Activated CD4-positive, alpha-beta memory T cell treated with anti-CD3 and anti-CD28 coated beads, Interleukin-2, amount 10 ng/mL, durations not matched to agents 7 days and 5 days (primary cell): ENCODE measurements at regions not wholly inside any gene's neighbourhood (a gene's known extent, or its start where the extent isn't known, plus 50 kb on each side); places are given as distances from the start of the nearest gene placed in this dataset.
"Not testable (repeated sequence)": the region's sequence is repeated elsewhere in the genome, so short reads cannot be mapped to it uniquely, and the experiment has no call there.

ENCODE experiments used
- CTCF ChIA-PET: fragments of 350-600 bp; sonication (Branson Sonifier 250); formaldehyde crosslinking; loops from one replicate; lab custom pipeline; 2021; ENCODE audit warnings: antibody characterized with exemption, inconsistent platforms; lab: Charles Lee
- POLR2A ChIA-PET: fragments of 350-600 bp; sonication (Branson Sonifier 250); formaldehyde crosslinking; loops from one replicate; lab custom pipeline; 2021; ENCODE audit warnings: antibody characterized with exemption; lab: Charles Lee
- DNase-seq: peaks from one replicate; pipeline ENCODE4 v3.0.0-alpha.2; 2020
- H3K27ac Mint-ChIP-seq: one replicate; pipeline ENCODE4 v1.8.0; 2021; ENCODE audit warnings: mild to moderate bottlenecking, mixed read lengths
- H3K27me3 Mint-ChIP-seq: one replicate; pipeline ENCODE4 v1.8.0; 2021; ENCODE audit warnings: mixed read lengths
- H3K36me3 Mint-ChIP-seq: one replicate; pipeline ENCODE4 v1.8.0; 2021; ENCODE audit warnings: low read depth, mixed read lengths
- H3K4me1 Mint-ChIP-seq: one replicate; pipeline ENCODE4 v1.8.0; 2021; ENCODE audit warnings: mixed read lengths
- H3K4me3 Mint-ChIP-seq: one replicate; pipeline ENCODE4 v1.8.0; 2021; ENCODE audit warnings: mild to moderate bottlenecking, mixed read lengths
- H3K9me3 Mint-ChIP-seq: one replicate; pipeline ENCODE4 v1.8.0; 2021; ENCODE audit warnings: mixed read lengths

- POLR2A ChIA-PET, H3K27me3 Mint-ChIP-seq, H3K9me3 Mint-ChIP-seq, H3K4me3 Mint-ChIP-seq, H3K4me1 Mint-ChIP-seq, H3K27ac Mint-ChIP-seq, CTCF ChIA-PET, DNase-seq, H3K36me3 Mint-ChIP-seq: not testable (repeated sequence)
Measured at GRCh38 chr22:16689358-16689757, 96.7 kb upstream of the CCT8L2 start.

GRCh38 chr22:16681290-16681689 lies 88.7 kb upstream of the CCT8L2 start:
- H3K4me1 Mint-ChIP-seq, POLR2A ChIA-PET: not testable (repeated sequence)
- CTCF ChIA-PET = interaction anchor here (0.7 kb wide), 1 partner anchor 458 kb away, joined by 3 read pairs; no protein-coding TSS in a partner anchor

GRCh38 chr22:16680209-16680899 lies 87.7 kb upstream of the CCT8L2 start:
- H3K27ac Mint-ChIP-seq, POLR2A ChIA-PET, H3K4me3 Mint-ChIP-seq, CTCF ChIA-PET, H3K36me3 Mint-ChIP-seq, DNase-seq, H3K27me3 Mint-ChIP-seq, H3K9me3 Mint-ChIP-seq, H3K4me1 Mint-ChIP-seq: not testable (repeated sequence)

More at GRCh38 chr22:16681290-16681689, 88.7 kb upstream of the CCT8L2 start:
- H3K27ac Mint-ChIP-seq, H3K36me3 Mint-ChIP-seq, H3K27me3 Mint-ChIP-seq, H3K9me3 Mint-ChIP-seq, H3K4me3 Mint-ChIP-seq, DNase-seq: not testable (repeated sequence)

GRCh38 chr22:16679191-16679834 lies 86.7 kb upstream of the CCT8L2 start:
- POLR2A ChIA-PET, H3K27me3 Mint-ChIP-seq, H3K4me1 Mint-ChIP-seq, H3K4me3 Mint-ChIP-seq, H3K36me3 Mint-ChIP-seq, H3K9me3 Mint-ChIP-seq, H3K27ac Mint-ChIP-seq, CTCF ChIA-PET, DNase-seq: not testable (repeated sequence)

- H3K9me3 Mint-ChIP-seq, POLR2A ChIA-PET, CTCF ChIA-PET, H3K27me3 Mint-ChIP-seq, H3K4me1 Mint-ChIP-seq, H3K27ac Mint-ChIP-seq, H3K4me3 Mint-ChIP-seq, H3K36me3 Mint-ChIP-seq, DNase-seq: not testable (repeated sequence)
Measured at GRCh38 chr22:16673433-16673832, 80.8 kb upstream of the CCT8L2 start.

- CTCF ChIA-PET, H3K4me3 Mint-ChIP-seq, POLR2A ChIA-PET: not testable (repeated sequence)
Measured at GRCh38 chr22:16665610-16666009, 73.0 kb upstream of the CCT8L2 start.

GRCh38 chr22:16662330-16662729 lies 69.7 kb upstream of the CCT8L2 start:
- CTCF ChIA-PET = not testable (repeated sequence)

More at GRCh38 chr22:16665610-16666009, 73.0 kb upstream of the CCT8L2 start:
- H3K4me1 Mint-ChIP-seq, H3K36me3 Mint-ChIP-seq, H3K27ac Mint-ChIP-seq, H3K9me3 Mint-ChIP-seq, H3K27me3 Mint-ChIP-seq, DNase-seq: not testable (repeated sequence)

GRCh38 chr22:16660989-16661388 lies 68.4 kb upstream of the CCT8L2 start:
- H3K36me3 Mint-ChIP-seq, H3K27ac Mint-ChIP-seq, H3K27me3 Mint-ChIP-seq, H3K4me3 Mint-ChIP-seq, H3K4me1 Mint-ChIP-seq, POLR2A ChIA-PET, CTCF ChIA-PET, H3K9me3 Mint-ChIP-seq, DNase-seq: not testable (repeated sequence)

More at GRCh38 chr22:16662330-16662729, 69.7 kb upstream of the CCT8L2 start:
- DNase-seq, H3K27ac Mint-ChIP-seq, H3K36me3 Mint-ChIP-seq, H3K27me3 Mint-ChIP-seq, H3K4me3 Mint-ChIP-seq, H3K9me3 Mint-ChIP-seq, H3K4me1 Mint-ChIP-seq, POLR2A ChIA-PET: not testable (repeated sequence)

- CTCF ChIA-PET, H3K36me3 Mint-ChIP-seq, H3K9me3 Mint-ChIP-seq, POLR2A ChIA-PET, H3K27ac Mint-ChIP-seq, H3K4me3 Mint-ChIP-seq, DNase-seq, H3K27me3 Mint-ChIP-seq, H3K4me1 Mint-ChIP-seq: not testable (repeated sequence)
Measured at GRCh38 chr22:16660570-16660969, 68.0 kb upstream of the CCT8L2 start.

- H3K27ac Mint-ChIP-seq, H3K36me3 Mint-ChIP-seq, H3K4me3 Mint-ChIP-seq, POLR2A ChIA-PET, H3K9me3 Mint-ChIP-seq, DNase-seq, H3K27me3 Mint-ChIP-seq, H3K4me1 Mint-ChIP-seq, CTCF ChIA-PET: not testable (repeated sequence)
Measured at GRCh38 chr22:16659273-16659834, 66.7 kb upstream of the CCT8L2 start.

GRCh38 chr22:16658068-16658467 lies 65.5 kb upstream of the CCT8L2 start:
- POLR2A ChIA-PET = no interaction called here
- no peaks in the 10 kb centered on the region for H3K36me3 Mint-ChIP-seq
- no peaks in the 10 kb centered on the region for H3K27me3 Mint-ChIP-seq
- H3K9me3 Mint-ChIP-seq = no peaks in the 10 kb centered on the region
- no peaks in the 10 kb centered on the region for H3K4me1 Mint-ChIP-seq
- no peak overlapping the region for H3K27ac Mint-ChIP-seq
- no peak for DNase-seq
- CTCF ChIA-PET = no interaction called here
- no peak overlapping the region for H3K4me3 Mint-ChIP-seq

GRCh38 chr22:16654882-16655281 lies 62.3 kb upstream of the CCT8L2 start:
- H3K36me3 Mint-ChIP-seq = no peaks in the 10 kb centered on the region
- peaks cover 8% of the 10 kb centered on the region for H3K9me3 Mint-ChIP-seq
- H3K27ac Mint-ChIP-seq = no peak overlapping the region
- DNase-seq = no peak
- H3K27me3 Mint-ChIP-seq = no peaks in the 10 kb centered on the region
- ChIA-PET POLR2A (no interaction called here), CTCF (no interaction called here)
- H3K4me1 Mint-ChIP-seq = no peaks in the 10 kb centered on the region
- H3K4me3 Mint-ChIP-seq = no peak overlapping the region

GRCh38 chr22:16654336-16654735 lies 61.7 kb upstream of the CCT8L2 start:
- H3K36me3 Mint-ChIP-seq, H3K27ac Mint-ChIP-seq, POLR2A ChIA-PET, H3K27me3 Mint-ChIP-seq, H3K4me1 Mint-ChIP-seq, H3K9me3 Mint-ChIP-seq, H3K4me3 Mint-ChIP-seq, DNase-seq, CTCF ChIA-PET: not testable (repeated sequence)

GRCh38 chr22:16653222-16653621 lies 60.6 kb upstream of the CCT8L2 start:
- DNase-seq, POLR2A ChIA-PET, H3K4me1 Mint-ChIP-seq, H3K4me3 Mint-ChIP-seq, H3K27ac Mint-ChIP-seq, H3K9me3 Mint-ChIP-seq, H3K27me3 Mint-ChIP-seq, CTCF ChIA-PET, H3K36me3 Mint-ChIP-seq: not testable (repeated sequence)
